SK-N-SH (cell line): ENCODE measurements at regions not wholly inside any gene's neighbourhood (a gene's known extent, or its start where the extent isn't known, plus 50 kb on each side); places are given as distances from the start of the nearest gene placed in this dataset.

ENCODE experiments used
- CTCF ChIP-seq: fragments of 200-600 bp; sonication (generic); IDR thresholded peaks from 2 replicates; pipeline ENCODE4 v1.6.1; 2017; ENCODE audit warnings: antibody characterized with exemption, mild to moderate bottlenecking, moderate library complexity
- ELF1 ChIP-seq: IDR thresholded peaks from 2 replicates; pipeline ENCODE4 v1.4.0; 2012
- FOXJ3 ChIP-seq: sonication (generic); formaldehyde crosslinking; IDR thresholded peaks from 2 replicates; pipeline ENCODE4 v1.5.1; 2020; ENCODE audit warnings: mild to moderate bottlenecking, missing genetic modification reagents
- FOXM1 ChIP-seq: IDR thresholded peaks from 2 replicates; pipeline ENCODE4 v1.4.0; 2012; ENCODE audit warnings: low read depth, mild to moderate bottlenecking
- PBX3 ChIP-seq: IDR thresholded peaks from 2 replicates; pipeline ENCODE4; 2012
- RCOR1 ChIP-seq: fragments of 150-350 bp; IDR thresholded peaks from 2 replicates; pipeline ENCODE4 v1.6.1; 2017; ENCODE audit warnings: antibody characterized with exemption, low read length
- REST ChIP-seq: IDR thresholded peaks from 2 replicates; pipeline ENCODE4 v1.6.1; 2012; ENCODE audit warnings: mild to moderate bottlenecking, low read depth, low read length, moderate library complexity
- TAF1 ChIP-seq: IDR thresholded peaks from 2 replicates; pipeline ENCODE4 v1.6.1; 2012; ENCODE audit warnings: low read depth, mild to moderate bottlenecking, low read length, moderate library complexity, borderline replicate concordance
- USF1 ChIP-seq: IDR thresholded peaks from 2 replicates; pipeline ENCODE4 v1.4.0; 2012; ENCODE audit warnings: low read depth, borderline replicate concordance

- TF ChIP-seq FOXJ3 (CRISPR knock-in tag) (no peak), CTCF (no peak), TAF1 (no peak), FOXM1 (no peak), REST (no peak), PBX3 (no peak), ELF1 (no peak), RCOR1 (no peak), USF1 (no peak)
These were observed 57.2 kb downstream of the RTP5 start for GRCh38 chr2:241926541-241927311.
